ENCODE measurements at regions not wholly inside any gene's neighbourhood (a gene's known extent, or its start where the extent isn't known, plus 50 kb on each side); places are given as distances from the start of the nearest gene placed in this dataset.

DNA sequence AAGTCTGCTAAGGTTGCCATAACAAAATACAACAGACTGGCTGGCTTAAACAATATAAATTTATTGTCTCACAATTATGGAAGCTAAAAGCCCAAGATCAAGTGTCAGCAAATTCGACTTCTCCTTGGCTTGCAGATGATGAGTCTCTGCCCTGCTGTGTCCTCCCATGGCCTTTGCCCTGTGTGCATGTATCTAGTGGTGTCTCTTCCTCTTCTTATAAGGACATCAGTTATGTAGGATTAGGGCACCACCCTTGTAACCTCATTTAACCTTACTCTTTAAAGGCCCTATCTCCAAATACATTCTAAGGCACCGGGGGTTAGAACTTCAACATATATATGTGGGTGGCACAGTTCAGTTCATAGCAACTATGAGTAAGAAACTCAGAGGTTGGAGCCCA lies 157.9 kb upstream of the RASA1 start:
- DNase-seq (ENCODE audit: low read depth): no peak
- H3K36me3 ChIP-seq (ENCODE audit: control insufficient read depth, insufficient read depth, low read length, severe bottlenecking): no peaks in the 10 kb centered on the region

GRCh38 chr5:87110721-87111120 lies 157.0 kb upstream of the RASA1 start:
- no peaks in the 10 kb centered on the region for H3K4me1 ChIP-seq (ENCODE audit: control insufficient read depth, insufficient read depth, low read length)
- H3K27me3 ChIP-seq (replicated peaks; ENCODE audit: control insufficient read depth, insufficient read depth, low read length): no peaks in the 10 kb centered on the region
- no peak for DNase-seq (ENCODE audit: low read depth)
- no peak overlapping the region for H3K4me3 ChIP-seq (ENCODE audit: low read length)
- H3K9ac ChIP-seq (ENCODE audit: low read length): no peak overlapping the region
- H3K36me3 ChIP-seq (ENCODE audit: control insufficient read depth, insufficient read depth, low read length, severe bottlenecking): no peaks in the 10 kb centered on the region
- H3K9me3 ChIP-seq (ENCODE audit: control insufficient read depth, low read length): no peaks in the 10 kb centered on the region

More for the DNA sequence above, 157.9 kb upstream of the RASA1 start:
- no peak overlapping the region for H3K4me3 ChIP-seq (ENCODE audit: low read length)
- no peaks in the 10 kb centered on the region for H3K9me3 ChIP-seq (ENCODE audit: control insufficient read depth, low read length)
- no peak overlapping the region for H3K9ac ChIP-seq (ENCODE audit: low read length)
- H3K27me3 ChIP-seq (replicated peaks; ENCODE audit: control insufficient read depth, insufficient read depth, low read length): no peaks in the 10 kb centered on the region
- H3K4me1 ChIP-seq (ENCODE audit: control insufficient read depth, insufficient read depth, low read length): no peaks in the 10 kb centered on the region

DNA sequence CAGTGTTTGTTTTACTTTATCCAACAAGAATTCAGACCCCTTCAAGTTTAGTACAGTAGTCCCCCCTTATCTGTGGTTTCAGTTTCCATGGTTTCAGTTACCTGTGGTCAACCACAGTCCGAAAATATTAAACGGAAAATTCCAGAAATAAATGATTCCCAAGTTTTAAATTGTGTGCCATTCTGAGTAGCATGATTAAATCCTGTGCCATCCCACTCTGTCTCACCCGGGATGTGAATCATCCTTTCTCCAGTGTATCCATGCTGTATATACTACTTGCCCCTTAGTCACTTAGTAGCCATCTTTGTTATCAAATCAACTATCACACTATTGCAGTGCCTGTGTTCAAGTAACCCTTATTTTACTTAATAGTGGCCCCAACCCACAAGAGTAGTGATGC lies 153.8 kb upstream of the RASA1 start:
- DNase-seq (ENCODE audit: low read depth): peak; percentile 61
- H3K9me3 ChIP-seq (ENCODE audit: control insufficient read depth, low read length): no peaks in the 10 kb centered on the region
- H3K36me3 ChIP-seq (ENCODE audit: control insufficient read depth, insufficient read depth, low read length, severe bottlenecking): no peaks in the 10 kb centered on the region
- no peaks in the 10 kb centered on the region for H3K27me3 ChIP-seq (replicated peaks; ENCODE audit: control insufficient read depth, insufficient read depth, low read length)
- H3K4me1 ChIP-seq (ENCODE audit: control insufficient read depth, insufficient read depth, low read length): no peaks in the 10 kb centered on the region
- H3K4me3 ChIP-seq (ENCODE audit: low read length): no peak overlapping the region
- no peak overlapping the region for H3K9ac ChIP-seq (ENCODE audit: low read length)

- H3K9ac ChIP-seq (ENCODE audit: low read length): no peak overlapping the region
- no peaks in the 10 kb centered on the region for H3K36me3 ChIP-seq (ENCODE audit: control insufficient read depth, insufficient read depth, low read length, severe bottlenecking)
- no peaks in the 10 kb centered on the region for H3K4me1 ChIP-seq (ENCODE audit: control insufficient read depth, insufficient read depth, low read length)
- no peaks in the 10 kb centered on the region for H3K9me3 ChIP-seq (ENCODE audit: control insufficient read depth, low read length)
- H3K4me3 ChIP-seq (ENCODE audit: low read length): no peak overlapping the region
- H3K27me3 ChIP-seq (replicated peaks; ENCODE audit: control insufficient read depth, insufficient read depth, low read length): no peaks in the 10 kb centered on the region
- DNase-seq (ENCODE audit: low read depth): no peak
These were observed 153.1 kb upstream of the RASA1 start for GRCh38 chr5:87114631-87115030.

- H3K9ac ChIP-seq (ENCODE audit: low read length): no peak overlapping the region
- H3K27me3 ChIP-seq (replicated peaks; ENCODE audit: control insufficient read depth, insufficient read depth, low read length): no peaks in the 10 kb centered on the region
- no peaks in the 10 kb centered on the region for H3K36me3 ChIP-seq (ENCODE audit: control insufficient read depth, insufficient read depth, low read length, severe bottlenecking)
- no peak overlapping the region for H3K4me3 ChIP-seq (ENCODE audit: low read length)
- H3K4me1 ChIP-seq (ENCODE audit: control insufficient read depth, insufficient read depth, low read length): peaks cover 8% of the 10 kb centered on the region
- DNase-seq (ENCODE audit: low read depth): no peak
- no peaks in the 10 kb centered on the region for H3K9me3 ChIP-seq (ENCODE audit: control insufficient read depth, low read length)
These were observed 151.8 kb upstream of the RASA1 start for GRCh38 chr5:87115839-87116364.

GRCh38 chr5:87116825-87117512 lies 150.7 kb upstream of the RASA1 start:
- no peaks in the 10 kb centered on the region for H3K9me3 ChIP-seq (ENCODE audit: control insufficient read depth, low read length)
- H3K4me1 ChIP-seq (ENCODE audit: control insufficient read depth, insufficient read depth, low read length): peaks cover 17% of the 10 kb centered on the region
- no peaks in the 10 kb centered on the region for H3K27me3 ChIP-seq (replicated peaks; ENCODE audit: control insufficient read depth, insufficient read depth, low read length)
- DNase-seq (ENCODE audit: low read depth): no peak
- no peak overlapping the region for H3K4me3 ChIP-seq (ENCODE audit: low read length)
- H3K9ac ChIP-seq (ENCODE audit: low read length): no peak overlapping the region
- H3K36me3 ChIP-seq (ENCODE audit: control insufficient read depth, insufficient read depth, low read length, severe bottlenecking): no peaks in the 10 kb centered on the region

DNA sequence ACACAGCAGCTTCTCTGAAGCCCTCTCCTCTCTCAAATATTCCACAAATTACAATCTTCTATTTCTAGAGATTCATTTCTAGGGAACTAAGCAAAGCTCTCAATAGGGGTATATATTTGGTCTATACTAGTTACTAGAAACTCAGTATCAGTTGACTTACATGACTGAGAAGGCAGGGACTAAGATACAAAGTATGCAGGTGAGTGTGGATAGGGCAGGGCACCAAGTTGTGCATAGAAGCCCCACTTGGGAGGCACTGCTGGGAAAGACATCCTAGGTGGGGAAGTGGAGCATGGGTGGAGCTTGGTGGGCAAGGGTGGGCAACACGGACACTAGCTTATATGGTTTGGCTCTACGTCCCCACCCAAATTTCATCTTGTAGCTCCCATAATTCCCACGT lies 148.1 kb upstream of the RASA1 start:
- Histone ChIP-seq H3K4me3 (ENCODE audit: low read length) (no peak overlapping the region), H3K27me3 (replicated peaks; ENCODE audit: control insufficient read depth, insufficient read depth, low read length) (no peaks in the 10 kb centered on the region), H3K9me3 (ENCODE audit: control insufficient read depth, low read length) (no peaks in the 10 kb centered on the region), H3K36me3 (ENCODE audit: control insufficient read depth, insufficient read depth, low read length, severe bottlenecking) (no peaks in the 10 kb centered on the region), H3K9ac (ENCODE audit: low read length) (no peak overlapping the region), H3K4me1 (ENCODE audit: control insufficient read depth, insufficient read depth, low read length) (peaks cover 33% of the 10 kb centered on the region)
- no peak for DNase-seq (ENCODE audit: low read depth)

DNA sequence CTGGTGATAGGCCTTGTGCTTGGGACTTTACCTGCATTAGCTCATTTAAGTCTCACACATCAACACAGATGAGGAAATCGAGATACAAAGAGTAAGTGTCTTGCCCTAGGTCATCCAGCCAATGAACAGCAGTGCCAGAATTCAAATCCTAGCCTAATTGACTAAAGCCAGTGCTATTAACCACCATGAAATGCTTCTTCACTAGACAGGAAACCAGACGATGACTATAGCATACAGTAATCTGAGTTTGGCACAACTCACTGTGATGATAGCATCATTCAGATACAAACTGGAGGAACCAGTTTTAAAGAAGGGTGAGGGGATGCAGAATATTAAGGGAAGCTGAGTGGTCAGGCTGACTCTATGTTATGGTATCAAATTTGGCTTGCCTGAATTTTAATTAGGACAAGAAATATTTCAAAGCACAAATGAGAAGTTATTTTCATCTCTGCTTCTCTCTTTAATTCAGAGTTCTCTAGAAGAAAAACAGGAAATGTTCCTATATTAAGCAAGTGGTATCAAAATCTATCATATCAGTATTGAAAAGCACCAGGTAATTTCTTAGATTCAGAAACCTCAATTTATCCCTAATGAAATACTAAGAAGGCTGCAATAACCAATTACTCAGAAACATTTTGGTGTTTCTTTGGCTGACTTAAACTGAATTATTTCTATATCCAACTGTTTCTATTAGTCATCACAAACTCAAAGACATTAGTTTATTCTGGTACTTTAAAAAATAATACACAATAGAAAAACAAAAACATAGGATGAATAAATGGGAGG lies 147.0 kb upstream of the RASA1 start:
- no peak overlapping the region for H3K9ac ChIP-seq (ENCODE audit: low read length)
- no peaks in the 10 kb centered on the region for H3K9me3 ChIP-seq (ENCODE audit: control insufficient read depth, low read length)
- H3K27me3 ChIP-seq (replicated peaks; ENCODE audit: control insufficient read depth, insufficient read depth, low read length): no peaks in the 10 kb centered on the region
- peak; percentile 75 for DNase-seq (ENCODE audit: low read depth)
- H3K4me1 ChIP-seq (ENCODE audit: control insufficient read depth, insufficient read depth, low read length): peaks cover 33% of the 10 kb centered on the region
- no peak overlapping the region for H3K4me3 ChIP-seq (ENCODE audit: low read length)
- no peaks in the 10 kb centered on the region for H3K36me3 ChIP-seq (ENCODE audit: control insufficient read depth, insufficient read depth, low read length, severe bottlenecking)

GRCh38 chr5:87121304-87122150 lies 146.2 kb upstream of the RASA1 start:
- Histone ChIP-seq H3K9ac (ENCODE audit: low read length) (no peak overlapping the region), H3K36me3 (ENCODE audit: control insufficient read depth, insufficient read depth, low read length, severe bottlenecking) (no peaks in the 10 kb centered on the region), H3K4me1 (ENCODE audit: control insufficient read depth, insufficient read depth, low read length) (peaks cover 33% of the 10 kb centered on the region), H3K4me3 (ENCODE audit: low read length) (no peak overlapping the region), H3K9me3 (ENCODE audit: control insufficient read depth, low read length) (no peaks in the 10 kb centered on the region), H3K27me3 (replicated peaks; ENCODE audit: control insufficient read depth, insufficient read depth, low read length) (no peaks in the 10 kb centered on the region)
- peak; percentile 91 for DNase-seq (ENCODE audit: low read depth)

GRCh38 chr5:87122151-87122977 lies 145.3 kb upstream of the RASA1 start:
- DNase-seq (ENCODE audit: low read depth): no peak
- no peaks in the 10 kb centered on the region for H3K27me3 ChIP-seq (replicated peaks; ENCODE audit: control insufficient read depth, insufficient read depth, low read length)
- no peaks in the 10 kb centered on the region for H3K36me3 ChIP-seq (ENCODE audit: control insufficient read depth, insufficient read depth, low read length, severe bottlenecking)
- H3K4me3 ChIP-seq (ENCODE audit: low read length): no peak overlapping the region
- no peaks in the 10 kb centered on the region for H3K9me3 ChIP-seq (ENCODE audit: control insufficient read depth, low read length)
- H3K9ac ChIP-seq (ENCODE audit: low read length): no peak overlapping the region
- H3K4me1 ChIP-seq (ENCODE audit: control insufficient read depth, insufficient read depth, low read length): peaks cover 41% of the 10 kb centered on the region

Data from adipocyte (in vitro differentiated cells).